BJ (cell line): ENCODE measurements at regions not wholly inside any gene's neighbourhood (a gene's known extent, or its start where the extent isn't known, plus 50 kb on each side); places are given as distances from the start of the nearest gene placed in this dataset.
"Not testable (repeated sequence)": the region's sequence is repeated elsewhere in the genome, so short reads cannot be mapped to it uniquely, and the experiment has no call there.

Experiments used
- CTCF ChIA-PET: fragments of 350-600 bp; formaldehyde crosslinking; extraction: SDS; loops from one replicate; lab custom pipeline; 2021; ENCODE audit warnings: antibody characterized with exemption, inconsistent platforms; lab: Yijun Ruan, JAX
- POLR2A ChIA-PET: fragments of 300-600 bp; sonication (Branson Sonifier 250); formaldehyde crosslinking; extraction: SDS; loops from one replicate; lab custom pipeline; 2021; ENCODE audit warnings: antibody characterized with exemption; lab: Charles Lee
- DNase-seq: peaks from one replicate; pipeline ENCODE4 v3.0.0-alpha.2; 2011; ENCODE audit warnings: low read depth
- H3K27me3 ChIP-seq: 2 replicates; pipeline ENCODE4 v1.6.0; 2011; ENCODE audit warnings: low read length; ENCODE audit not compliant: control insufficient read depth, insufficient read depth
- H3K36me3 ChIP-seq: 2 replicates; pipeline ENCODE4 v1.5.1; 2011; ENCODE audit warnings: low read length; ENCODE audit not compliant: control insufficient read depth, insufficient read depth
- H3K4me3 ChIP-seq: 2 replicates; pipeline ENCODE4 v1.5.1; 2011; ENCODE audit warnings: low read depth, mild to moderate bottlenecking, control low read depth, low read length
- TF ChIP-seq, protein P1 (sequence below): IDR thresholded peaks from 2 replicates; pipeline ENCODE4 v1.5.1; 2011; ENCODE audit warnings: low read depth, mild to moderate bottlenecking, control low read depth, inconsistent platforms, low read length, moderate library complexity; ENCODE audit not compliant: insufficient read depth

DNA sequence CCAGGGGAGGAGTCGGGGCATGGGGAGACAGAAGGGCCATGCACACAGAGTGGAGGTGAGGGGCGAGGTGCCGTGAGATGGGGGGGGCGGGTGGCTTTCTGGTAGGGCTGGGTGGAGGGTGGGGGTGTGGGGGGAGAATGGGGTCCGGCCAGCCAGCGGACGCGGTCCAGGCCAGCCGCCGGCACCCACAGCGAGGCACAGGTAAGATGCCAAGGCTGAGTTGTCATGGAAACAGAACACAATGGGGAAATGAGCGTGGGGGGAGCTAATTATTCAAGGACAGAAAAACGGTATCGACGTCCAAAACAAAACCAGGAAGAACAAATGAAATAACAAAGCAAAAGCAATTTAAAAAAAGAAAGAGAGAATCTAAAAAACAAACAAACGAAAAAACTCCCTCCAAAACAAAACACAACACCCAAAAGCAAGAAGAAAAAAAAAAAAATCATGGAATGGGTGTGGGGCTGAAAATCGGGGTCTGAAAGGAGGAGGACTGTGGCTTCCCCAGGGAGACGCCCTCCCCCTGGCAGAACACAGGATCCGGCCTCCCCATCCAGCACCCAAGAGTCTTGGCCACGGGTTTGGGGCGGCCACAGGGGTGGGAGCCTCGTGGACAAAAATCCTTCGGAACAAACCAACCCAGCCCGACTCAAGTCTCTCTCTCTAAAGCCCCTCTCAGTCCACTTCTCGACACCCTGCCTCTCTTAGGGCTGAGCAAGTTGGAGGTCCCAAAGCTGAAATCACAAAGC lies 92.5 kb downstream of the PTPRS start:
- TF ChIP-seq, protein P1, sequence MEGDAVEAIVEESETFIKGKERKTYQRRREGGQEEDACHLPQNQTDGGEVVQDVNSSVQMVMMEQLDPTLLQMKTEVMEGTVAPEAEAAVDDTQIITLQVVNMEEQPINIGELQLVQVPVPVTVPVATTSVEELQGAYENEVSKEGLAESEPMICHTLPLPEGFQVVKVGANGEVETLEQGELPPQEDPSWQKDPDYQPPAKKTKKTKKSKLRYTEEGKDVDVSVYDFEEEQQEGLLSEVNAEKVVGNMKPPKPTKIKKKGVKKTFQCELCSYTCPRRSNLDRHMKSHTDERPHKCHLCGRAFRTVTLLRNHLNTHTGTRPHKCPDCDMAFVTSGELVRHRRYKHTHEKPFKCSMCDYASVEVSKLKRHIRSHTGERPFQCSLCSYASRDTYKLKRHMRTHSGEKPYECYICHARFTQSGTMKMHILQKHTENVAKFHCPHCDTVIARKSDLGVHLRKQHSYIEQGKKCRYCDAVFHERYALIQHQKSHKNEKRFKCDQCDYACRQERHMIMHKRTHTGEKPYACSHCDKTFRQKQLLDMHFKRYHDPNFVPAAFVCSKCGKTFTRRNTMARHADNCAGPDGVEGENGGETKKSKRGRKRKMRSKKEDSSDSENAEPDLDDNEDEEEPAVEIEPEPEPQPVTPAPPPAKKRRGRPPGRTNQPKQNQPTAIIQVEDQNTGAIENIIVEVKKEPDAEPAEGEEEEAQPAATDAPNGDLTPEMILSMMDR = no peak
- CTCF ChIA-PET = no interaction called here
- POLR2A ChIA-PET = no interaction called here
- peaks cover 28% of the 10 kb centered on the region for H3K36me3 ChIP-seq
- H3K27me3 ChIP-seq = no peaks in the 10 kb centered on the region
- DNase-seq = no peak
- H3K4me3 ChIP-seq = no peak overlapping the region

DNA sequence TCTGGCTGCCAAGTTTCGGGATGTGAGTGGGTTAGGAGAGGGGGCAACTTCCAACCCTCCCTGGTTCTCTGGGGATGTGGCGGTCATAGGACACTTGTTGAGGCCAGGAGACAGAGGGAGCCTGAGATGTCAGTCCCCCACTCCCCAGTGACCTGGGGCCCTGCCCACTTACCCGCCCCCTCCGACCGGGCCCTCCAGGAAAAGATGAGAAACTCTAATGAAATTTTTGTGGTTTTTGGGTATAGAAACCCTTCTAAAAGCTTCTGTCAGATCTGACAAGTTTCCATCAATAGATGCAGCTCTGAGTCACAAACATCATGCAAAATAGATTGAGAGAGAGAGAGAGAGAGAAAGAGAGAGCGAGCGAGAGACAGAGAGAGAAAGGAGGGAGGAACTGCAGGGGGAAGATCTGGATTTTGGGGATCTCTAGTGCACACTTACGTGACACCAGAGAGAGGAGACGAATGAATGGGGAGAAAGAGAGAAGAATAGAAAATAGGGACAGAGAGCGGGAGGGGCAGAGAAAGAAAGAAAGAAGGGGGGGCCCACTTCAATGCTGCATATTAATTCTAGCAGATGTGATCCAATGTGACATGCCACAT lies 94.0 kb downstream of the PTPRS start:
- no peak overlapping the region for H3K4me3 ChIP-seq
- no peak for DNase-seq
- ChIA-PET POLR2A (no interaction called here), CTCF (no interaction called here)
- peaks cover 27% of the 10 kb centered on the region for H3K36me3 ChIP-seq
- no peaks in the 10 kb centered on the region for H3K27me3 ChIP-seq
- TF ChIP-seq, protein P1 = no peak

DNA sequence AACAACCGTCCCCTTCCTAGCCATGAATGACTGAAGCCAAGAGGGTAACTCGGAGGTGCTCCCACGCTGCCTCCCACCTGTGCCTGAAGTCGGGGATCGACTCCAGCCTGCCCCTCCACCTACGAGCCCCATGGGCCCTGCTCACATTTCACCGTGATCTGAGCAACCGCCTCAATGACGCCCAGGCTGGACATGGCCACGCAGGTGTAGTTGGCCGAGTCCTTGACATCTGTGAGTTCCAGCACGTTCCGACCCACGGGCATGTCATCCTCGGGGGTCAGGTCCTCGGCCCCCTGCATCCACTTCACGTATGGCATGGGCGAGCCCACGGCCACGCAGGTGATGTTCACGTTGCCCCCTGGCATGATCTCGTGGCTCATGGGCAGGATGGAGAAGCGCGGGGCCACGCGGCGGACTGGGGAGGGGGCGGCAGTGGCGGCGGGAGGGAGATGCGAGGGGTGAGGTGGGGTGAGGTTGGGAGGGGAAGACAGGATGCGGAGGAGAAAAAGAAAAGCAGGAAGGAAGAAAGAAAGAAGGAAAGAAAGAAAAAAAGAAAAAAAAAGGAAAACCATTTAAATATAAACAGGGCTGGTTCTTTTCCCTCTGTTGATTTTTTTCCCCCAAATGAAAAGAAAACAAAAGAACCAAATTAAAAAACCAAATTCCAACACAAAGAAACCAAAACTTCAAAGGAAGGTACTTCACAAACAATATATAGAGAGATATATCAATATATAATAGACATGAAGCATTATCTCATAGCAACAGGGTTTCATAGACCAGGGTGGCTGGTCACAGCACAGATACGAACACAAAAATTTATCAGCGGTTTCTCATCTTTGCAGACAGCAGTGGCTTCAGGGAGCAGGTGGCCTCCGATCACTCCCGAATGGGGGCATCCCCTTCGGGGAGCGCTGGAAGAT lies 94.7 kb downstream of the PTPRS start:
- POLR2A ChIA-PET = no interaction called here
- CTCF ChIA-PET = no interaction called here
- Histone ChIP-seq H3K4me3 (no peak overlapping the region), H3K36me3 (peaks cover 29% of the 10 kb centered on the region), H3K27me3 (no peaks in the 10 kb centered on the region)
- DNase-seq = no peak
- TF ChIP-seq, protein P1 = no peak

DNA sequence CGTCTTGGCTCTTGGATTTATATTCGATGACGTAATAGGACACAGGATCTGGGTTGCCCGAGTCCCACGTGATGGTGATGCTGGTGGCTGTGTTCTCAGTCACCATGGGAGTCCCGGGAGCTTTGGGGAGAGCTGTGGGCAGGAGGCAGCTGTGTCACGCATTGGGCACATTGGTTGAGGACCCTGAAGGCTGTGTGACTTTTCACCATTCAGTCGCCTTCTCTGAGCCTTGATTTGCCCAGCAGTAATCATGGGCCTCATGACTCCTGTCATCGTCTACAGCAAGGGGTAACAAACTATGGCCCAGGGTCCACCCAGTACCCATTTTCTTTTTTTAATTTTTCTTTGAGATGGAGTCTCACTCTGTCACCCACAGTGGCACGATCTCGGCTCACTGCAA lies 96.3 kb downstream of the PTPRS start:
- DNase-seq = no peak
- ChIA-PET POLR2A (no interaction called here), CTCF (interaction anchor here (0.6 kb wide), 1 partner anchor 529 kb away, joined by 3 read pairs; no protein-coding TSS in a partner anchor)
- TF ChIP-seq, protein P1 = no peak
- Histone ChIP-seq H3K4me3 (no peak overlapping the region), H3K27me3 (no peaks in the 10 kb centered on the region), H3K36me3 (peaks cover 23% of the 10 kb centered on the region)

DNA sequence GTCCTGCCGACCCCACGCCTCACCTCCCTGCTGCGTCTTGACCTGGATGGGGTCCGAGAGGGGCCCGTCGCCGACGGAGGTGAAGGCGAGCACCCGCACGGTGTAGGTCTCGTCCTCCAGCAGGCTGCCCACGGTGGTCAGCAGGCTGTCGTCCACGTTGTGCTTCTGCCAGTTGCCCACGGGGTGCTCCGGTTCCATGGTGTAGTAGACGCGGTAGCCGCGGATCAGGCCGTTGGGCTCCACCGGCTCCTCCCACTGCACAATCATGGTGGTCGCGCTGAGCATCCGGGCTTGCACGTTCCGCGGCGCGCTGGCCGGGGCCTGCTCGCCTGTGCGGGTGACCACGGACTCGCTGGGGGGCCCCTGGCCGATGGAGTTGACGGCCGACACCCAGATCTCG lies 96.7 kb downstream of the PTPRS start:
- Histone ChIP-seq H3K27me3 (no peaks in the 10 kb centered on the region), H3K36me3 (peaks cover 23% of the 10 kb centered on the region), H3K4me3 (no peak overlapping the region)
- no peak for DNase-seq
- ChIA-PET POLR2A (no interaction called here), CTCF (no interaction called here)
- TF ChIP-seq, protein P1 = no peak

DNA sequence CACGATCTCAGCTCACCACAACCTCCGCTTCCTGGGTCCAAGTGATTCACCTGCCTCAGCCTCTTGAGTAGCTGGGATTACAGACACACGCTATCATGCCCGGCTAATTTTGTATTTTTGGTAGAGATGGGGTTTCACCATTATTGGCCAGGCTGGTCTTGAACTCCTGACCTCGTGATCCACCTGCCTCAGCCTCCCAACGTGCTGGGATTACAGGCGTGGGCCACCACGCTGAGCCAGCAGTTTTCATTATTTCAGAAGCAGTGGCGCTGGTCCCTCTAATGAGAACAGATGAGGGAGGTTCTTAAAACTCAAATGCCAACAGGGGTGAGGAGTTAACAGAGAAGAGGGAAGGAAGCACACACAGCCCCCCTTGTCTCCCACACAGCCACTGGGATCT lies 98.7 kb downstream of the PTPRS start:
- POLR2A ChIA-PET, H3K27me3 ChIP-seq, H3K4me3 ChIP-seq, DNase-seq, CTCF ChIA-PET: not testable (repeated sequence)
- H3K36me3 ChIP-seq = peaks cover 29% of the 10 kb centered on the region
